ENCODE measurements at regions not wholly inside any gene's neighbourhood (a gene's known extent, or its start where the extent isn't known, plus 50 kb on each side); places are given as distances from the start of the nearest gene placed in this dataset.

GRCh38 chr7:1287752-1288201, 55.1 kb downstream of the UNCX start:
- TF ChIP-seq CTCF (IDR thresholded peaks at IDR 0.05) (no peak), PBX3 (IDR thresholded peaks at IDR 0.05) (no peak), POLR2AphosphoS5 (IDR thresholded peaks at IDR 0.05; ENCODE audit: low read depth, low read length) (no peak), NRF1 (IDR thresholded peaks at IDR 0.05; ENCODE audit: low read depth, low read length) (no peak), ELF1 (IDR thresholded peaks at IDR 0.05) (no peak), SMC3 (IDR thresholded peaks at IDR 0.05; ENCODE audit: low read depth, low read length) (no peak), YY1 (IDR thresholded peaks at IDR 0.05; ENCODE audit: low read depth) (no peak), EP300 (IDR thresholded peaks at IDR 0.05; ENCODE audit: borderline replicate concordance in 1 of 2, low read depth in 1 of 2, low read length in 1 of 2) (no peak), EZH2phosphoT487 (IDR thresholded peaks at IDR 0.05; ENCODE audit: borderline replicate concordance, low read depth) (no peak), GATA2 (CRISPR knock-in tag; IDR thresholded peaks at IDR 0.05) (no peak), MXI1 (IDR thresholded peaks at IDR 0.05; ENCODE audit: low read depth, low read length) (no peak), USF2 (IDR thresholded peaks at IDR 0.05; ENCODE audit: borderline replicate concordance, low read depth, low read length) (no peak), SIN3A (IDR thresholded peaks at IDR 0.05; ENCODE audit: borderline replicate concordance, low read depth, low read length) (no peak), RCOR1 (IDR thresholded peaks at IDR 0.05; ENCODE audit: low read length) (no peak)
